ENCODE measurements at regions not wholly inside any gene's neighbourhood (a gene's known extent, or its start where the extent isn't known, plus 50 kb on each side); places are given as distances from the start of the nearest gene placed in this dataset.
"Not testable (repeated sequence)": the region's sequence is repeated elsewhere in the genome, so short reads cannot be mapped to it uniquely, and the experiment has no call there.

DNA sequence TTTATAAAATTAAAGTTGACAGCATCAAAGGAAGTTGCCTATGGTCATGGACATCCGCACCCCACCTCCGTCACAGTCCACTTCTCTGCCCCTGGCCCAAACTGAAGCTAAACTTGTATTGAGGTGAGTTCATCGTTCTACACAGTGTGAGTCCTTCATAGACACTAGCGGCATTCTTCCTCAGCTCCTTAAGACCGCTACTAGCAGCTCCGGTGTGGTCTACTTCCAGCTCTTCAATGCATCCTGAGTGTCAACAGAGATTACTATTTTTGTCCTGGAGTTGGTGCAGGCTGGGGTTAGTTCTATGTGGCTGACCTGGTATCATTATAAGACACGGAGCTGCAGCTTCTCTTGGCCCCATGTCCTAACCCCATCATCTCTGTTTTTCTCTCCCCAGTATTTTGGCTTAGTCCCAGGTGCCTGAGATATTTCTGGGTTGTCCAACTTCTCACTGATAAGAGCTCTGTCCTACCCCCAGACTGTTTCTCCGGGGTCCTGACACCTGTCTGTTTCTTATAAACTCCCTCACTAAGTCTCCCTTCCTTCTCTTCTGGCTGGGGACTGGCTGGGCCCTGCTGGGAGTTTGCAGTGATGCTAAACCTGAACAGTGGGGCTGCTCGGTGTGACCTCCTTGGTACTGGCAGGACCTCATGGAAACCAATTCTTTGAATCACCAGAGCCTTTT is 169.2 kb upstream of the ATP10A start:
- H3K4me3 ChIP-seq (ENCODE audit: low read depth, low read length), result no peak overlapping the region

DNA sequence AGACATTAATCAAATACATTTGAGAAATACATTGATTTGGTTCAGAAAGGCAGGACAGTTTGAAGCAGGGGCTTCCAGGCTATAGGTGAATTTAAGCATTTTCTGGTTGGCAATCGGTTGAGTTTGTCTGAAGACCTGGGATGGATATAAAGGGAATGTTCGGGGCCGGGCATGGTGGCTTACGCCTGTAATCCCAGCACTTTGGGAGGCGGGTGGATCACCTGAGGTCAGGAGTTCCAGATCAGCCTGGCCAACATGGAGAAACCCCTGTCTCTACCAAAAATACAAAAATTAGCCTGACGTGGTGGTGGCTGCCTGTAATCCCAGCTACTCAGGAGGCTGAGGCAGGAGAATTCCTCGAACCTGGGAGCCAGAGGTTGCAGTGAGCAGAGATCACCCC is 166.5 kb upstream of the ATP10A start:
- not testable (repeated sequence) for DNase-seq (ENCODE audit: low read depth); H3K4me3 ChIP-seq (ENCODE audit: low read depth, low read length)

More for the DNA sequence above, 169.2 kb upstream of the ATP10A start:
- no peak for DNase-seq (ENCODE audit: low read depth)
- TF ChIP-seq, protein P1, sequence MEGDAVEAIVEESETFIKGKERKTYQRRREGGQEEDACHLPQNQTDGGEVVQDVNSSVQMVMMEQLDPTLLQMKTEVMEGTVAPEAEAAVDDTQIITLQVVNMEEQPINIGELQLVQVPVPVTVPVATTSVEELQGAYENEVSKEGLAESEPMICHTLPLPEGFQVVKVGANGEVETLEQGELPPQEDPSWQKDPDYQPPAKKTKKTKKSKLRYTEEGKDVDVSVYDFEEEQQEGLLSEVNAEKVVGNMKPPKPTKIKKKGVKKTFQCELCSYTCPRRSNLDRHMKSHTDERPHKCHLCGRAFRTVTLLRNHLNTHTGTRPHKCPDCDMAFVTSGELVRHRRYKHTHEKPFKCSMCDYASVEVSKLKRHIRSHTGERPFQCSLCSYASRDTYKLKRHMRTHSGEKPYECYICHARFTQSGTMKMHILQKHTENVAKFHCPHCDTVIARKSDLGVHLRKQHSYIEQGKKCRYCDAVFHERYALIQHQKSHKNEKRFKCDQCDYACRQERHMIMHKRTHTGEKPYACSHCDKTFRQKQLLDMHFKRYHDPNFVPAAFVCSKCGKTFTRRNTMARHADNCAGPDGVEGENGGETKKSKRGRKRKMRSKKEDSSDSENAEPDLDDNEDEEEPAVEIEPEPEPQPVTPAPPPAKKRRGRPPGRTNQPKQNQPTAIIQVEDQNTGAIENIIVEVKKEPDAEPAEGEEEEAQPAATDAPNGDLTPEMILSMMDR (IDR thresholded peaks at IDR 0.05; ENCODE audit: low read depth, low read length, missing control alignments), result no peak

DNA sequence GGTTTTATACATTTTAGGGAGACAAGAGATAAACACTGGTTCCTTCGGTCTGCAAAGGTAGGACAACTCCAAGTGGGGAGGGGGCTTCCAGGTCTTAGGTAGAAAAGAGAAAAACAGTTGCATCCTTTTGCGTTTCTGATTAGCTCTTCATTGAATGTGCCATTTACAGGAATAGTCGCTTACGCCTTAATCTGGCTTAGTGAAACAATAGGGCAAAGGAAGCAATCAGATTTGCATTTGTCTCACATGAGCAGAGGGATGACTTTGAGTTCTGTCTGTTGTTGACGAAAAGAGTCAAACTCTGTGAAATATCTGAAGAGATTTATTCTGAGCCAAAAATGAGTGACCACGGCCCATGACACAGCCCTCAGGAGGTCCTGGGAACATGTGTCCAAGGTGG is 166.0 kb upstream of the ATP10A start:
- TF ChIP-seq, protein P1 (IDR thresholded peaks at IDR 0.05; ENCODE audit: low read depth, low read length, missing control alignments), result no peak
- DNase-seq (ENCODE audit: low read depth), result no peak
- H3K4me3 ChIP-seq (ENCODE audit: low read depth, low read length), result no peak overlapping the region

DNA sequence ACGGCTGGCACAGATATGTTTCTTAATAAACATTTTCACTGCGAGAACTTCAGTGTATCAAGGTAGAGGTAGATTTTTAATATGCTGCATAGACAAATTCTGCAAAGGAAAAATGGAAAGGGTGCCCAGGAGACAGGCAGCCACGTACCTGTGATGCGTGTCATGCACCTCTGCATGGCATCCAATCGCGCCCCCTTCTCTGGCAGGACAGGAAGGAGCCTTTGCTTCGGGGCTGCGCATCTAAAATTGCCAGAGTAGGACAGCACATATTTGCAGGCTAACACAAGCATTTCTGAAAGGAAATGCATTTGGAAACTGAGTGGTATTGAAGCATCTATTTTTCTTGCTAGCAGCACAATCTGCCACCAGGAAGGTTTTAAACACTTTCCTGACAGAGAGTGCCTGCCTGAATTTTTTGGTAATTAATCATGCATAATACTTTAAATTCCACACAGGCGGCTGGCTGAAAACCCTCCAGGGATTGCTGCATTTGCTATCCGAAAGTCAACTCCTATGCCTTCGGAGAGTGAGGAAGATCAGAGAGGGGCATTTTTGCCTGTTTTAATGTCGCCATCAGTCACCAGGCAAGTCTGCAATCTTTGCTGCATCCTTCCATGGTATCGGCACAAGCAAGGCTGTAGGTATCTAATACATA is 165.1 kb upstream of the ATP10A start:
- TF ChIP-seq, protein P1 (IDR thresholded peaks at IDR 0.05; ENCODE audit: low read depth, low read length, missing control alignments), result no peak
- no peak for DNase-seq (ENCODE audit: low read depth)
- no peak overlapping the region for H3K4me3 ChIP-seq (ENCODE audit: low read depth, low read length)

DNA sequence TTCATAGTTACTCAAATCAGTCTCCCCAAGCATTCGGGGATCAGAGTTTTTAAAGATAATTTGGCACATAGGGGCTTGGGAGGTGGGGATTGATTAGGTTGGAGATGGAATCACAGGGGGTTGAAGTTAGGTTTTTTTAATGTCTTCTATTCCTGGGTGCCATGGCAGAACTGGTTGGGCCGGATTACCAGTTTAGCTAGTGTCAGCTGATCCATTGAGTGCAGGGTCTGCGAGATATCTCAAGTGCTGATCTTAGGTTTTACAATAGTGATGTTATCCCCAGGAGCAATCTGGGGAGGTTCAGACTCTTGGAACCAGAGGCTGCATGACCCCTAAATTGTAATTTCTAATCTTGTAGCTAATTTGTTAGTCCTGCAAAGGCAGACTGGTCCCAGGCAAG is 163.5 kb upstream of the ATP10A start:
- not testable (repeated sequence) for H3K4me3 ChIP-seq (ENCODE audit: low read depth, low read length); DNase-seq (ENCODE audit: low read depth)

DNA sequence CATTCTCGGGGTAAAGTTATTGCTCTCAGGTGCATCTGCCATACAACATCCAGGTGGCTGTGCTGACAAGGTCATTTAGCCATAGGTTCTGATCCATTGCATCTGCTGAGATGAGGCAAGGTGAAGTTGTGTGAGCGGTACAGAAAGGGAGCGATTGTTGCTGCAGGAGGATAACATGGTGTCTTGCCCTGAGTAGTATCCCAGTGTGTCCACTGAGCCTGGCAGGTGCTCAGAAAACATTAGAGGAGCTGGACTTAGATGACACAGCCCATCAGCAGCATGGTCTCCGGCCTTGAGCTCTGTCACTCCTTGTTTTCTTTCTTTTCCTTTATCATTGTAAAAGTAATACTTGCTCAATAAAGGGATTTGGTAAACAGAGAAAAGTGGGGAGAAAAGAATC is 161.1 kb upstream of the ATP10A start:
- TF ChIP-seq, protein P1 (IDR thresholded peaks at IDR 0.05; ENCODE audit: low read depth, low read length, missing control alignments), result no peak
- no peak for DNase-seq (ENCODE audit: low read depth)
- no peak overlapping the region for H3K4me3 ChIP-seq (ENCODE audit: low read depth, low read length)

DNA sequence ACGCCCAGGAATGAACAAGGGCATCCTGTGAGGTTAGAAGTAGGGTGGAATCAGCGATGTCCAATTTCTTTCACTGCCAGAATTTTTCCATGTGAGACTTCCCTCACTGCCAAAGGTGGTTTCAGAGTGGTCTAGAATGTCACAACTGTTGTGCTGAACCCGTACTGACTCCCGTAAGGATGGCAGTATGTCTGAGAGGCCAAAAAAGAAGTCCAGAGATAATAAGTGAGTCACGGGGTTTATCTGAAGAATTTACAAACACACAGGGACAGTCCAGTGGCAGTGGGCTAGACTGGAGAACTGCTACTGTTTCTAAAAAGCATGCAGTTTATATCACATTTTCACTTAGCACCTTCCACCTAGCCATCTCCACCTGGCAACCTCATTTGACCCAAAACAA is 160.6 kb upstream of the ATP10A start:
- DNase-seq (ENCODE audit: low read depth), result no peak
- TF ChIP-seq, protein P1 (IDR thresholded peaks at IDR 0.05; ENCODE audit: low read depth, low read length, missing control alignments), result no peak
- no peak overlapping the region for H3K4me3 ChIP-seq (ENCODE audit: low read depth, low read length)

DNA sequence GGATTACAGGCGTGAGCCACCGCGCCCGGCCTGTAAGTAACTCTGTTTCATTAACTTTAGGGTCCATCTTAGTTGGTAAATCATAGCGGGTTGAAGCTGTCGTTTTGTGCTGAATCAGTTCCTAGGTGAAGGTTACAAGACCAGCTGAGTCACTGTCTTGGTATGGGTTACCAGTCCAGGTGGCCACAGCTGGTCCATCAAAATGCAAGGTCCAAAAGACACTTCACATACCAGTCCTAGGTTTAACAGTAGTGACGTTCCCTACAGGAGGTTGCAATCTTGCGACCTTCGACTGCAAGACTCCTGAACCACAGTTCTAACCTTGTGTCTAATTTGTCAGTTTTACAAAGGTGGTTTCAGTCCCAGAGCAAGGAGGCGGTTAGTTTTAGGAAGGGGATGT is 160.1 kb upstream of the ATP10A start:
- TF ChIP-seq, protein P1 (IDR thresholded peaks at IDR 0.05; ENCODE audit: low read depth, low read length, missing control alignments), result no peak
- DNase-seq (ENCODE audit: low read depth), result no peak
- no peak overlapping the region for H3K4me3 ChIP-seq (ENCODE audit: low read depth, low read length)

Measured in GM12864 (cell line).